ENCODE measurements at regions not wholly inside any gene's neighbourhood (a gene's known extent, or its start where the extent isn't known, plus 50 kb on each side); places are given as distances from the start of the nearest gene placed in this dataset.

DNA sequence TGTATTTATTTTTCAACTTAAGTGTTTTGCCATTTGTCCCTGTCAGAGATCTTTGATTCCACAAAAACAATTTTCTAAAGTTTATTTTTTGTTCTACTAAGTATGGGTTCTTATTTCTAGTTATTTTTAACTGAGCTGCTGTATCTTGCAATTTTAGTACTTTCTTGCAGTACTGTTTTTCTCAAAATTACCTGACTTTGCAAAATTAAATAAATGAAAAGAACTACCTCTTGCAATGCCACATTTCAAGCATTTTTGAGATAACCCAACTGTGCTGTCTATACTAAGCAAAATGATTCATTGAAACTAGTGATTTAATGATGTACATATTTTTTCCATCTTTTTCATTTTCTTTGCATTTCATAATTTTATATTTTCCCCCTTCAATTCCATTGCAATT lies 71.5 kb upstream of the ADGRL2 start:
- H3K36me3 ChIP-seq (ENCODE audit: control insufficient read depth in 2 of 4, insufficient read depth in 4 of 4, low read length in 3 of 4), result no peaks in the 10 kb centered on the region
- no peak overlapping the region for H2BK120ac ChIP-seq (replicated peaks; ENCODE audit: low read depth, low read length)
- H2BK12ac ChIP-seq (ENCODE audit: low read depth, low read length), result no peak overlapping the region
- no peaks in the 10 kb centered on the region for H3K79me1 ChIP-seq (ENCODE audit: low read depth, low read length)
- H2AK5ac ChIP-seq (ENCODE audit: low read depth, low read length), result no peak overlapping the region
- no peak overlapping the region for H4K5ac ChIP-seq (ENCODE audit: insufficient read length, low read depth, low read length)
- no peaks in the 10 kb centered on the region for H4K20me1 ChIP-seq (replicated peaks in 1 of 2; ENCODE audit: control insufficient read depth in 1 of 2, insufficient read depth in 2 of 2, low read length in 2 of 2)
- H4K91ac ChIP-seq (replicated peaks; ENCODE audit: insufficient read length, low read length), result no peak overlapping the region
- no peak overlapping the region for H3K27ac ChIP-seq (ENCODE audit: low read depth, low read length)
- no peak overlapping the region for H3K4ac ChIP-seq (replicated peaks; ENCODE audit: insufficient read length, low read depth, low read length)
- H3K23ac ChIP-seq (ENCODE audit: insufficient read length), result no peak overlapping the region
- CTCF ChIA-PET (ENCODE audit: partially characterized antibody), result no interaction called here
- no peaks in the 10 kb centered on the region for H3K79me2 ChIP-seq (ENCODE audit: control insufficient read depth in 1 of 2, insufficient read depth in 2 of 2, low read length in 2 of 2)
- POLR2A ChIA-PET (ENCODE audit: partially characterized antibody), result no interaction called here
- H4K8ac ChIP-seq (ENCODE audit: extremely low read depth, insufficient read depth, low read length), result no peak overlapping the region
- H3K4me2 ChIP-seq (ENCODE audit: insufficient read depth in 1 of 2, low read depth in 2 of 2, low read length in 2 of 2), result no peak overlapping the region
- no peak overlapping the region for H3K56ac ChIP-seq (replicated peaks; ENCODE audit: insufficient read length, low read depth, low read length)
- no peak overlapping the region for H3K9ac ChIP-seq (replicated peaks in 1 of 4; ENCODE audit: extremely low read depth in 1 of 4, low read depth in 3 of 4, low read length in 3 of 4)
- H3K14ac ChIP-seq (ENCODE audit: insufficient read length), result no peak overlapping the region
- H3K23me2 ChIP-seq (ENCODE audit: low read depth, low read length), result no peaks in the 10 kb centered on the region
- DNase-seq (ENCODE audit: low read depth in 1 of 2, low spot score in 2 of 2) (no peak), FAIRE-seq (no peak)
- H2BK5ac ChIP-seq (ENCODE audit: low read depth, low read length), result no peak overlapping the region
- peaks cover 0 to 5% (median 2%) of the 10 kb centered on the region in 4 experiments; a peak in 3 of 7 replicates for H3K4me1 ChIP-seq (replicated peaks in 1 of 4; ENCODE audit: control insufficient read depth in 3 of 4, insufficient read depth in 4 of 4, low read length in 3 of 4)
- H3K9me3 ChIP-seq (ENCODE audit: insufficient read depth in 2 of 2, low read depth in 1 of 2, low read length in 1 of 2), result no peaks in the 10 kb centered on the region
- H2AFZ ChIP-seq (ENCODE audit: low read length), result no peak overlapping the region
- H3K27me3 ChIP-seq (replicated peaks in 1 of 4; ENCODE audit: control insufficient read depth in 3 of 4, extremely low read depth in 1 of 4, insufficient read depth in 3 of 4, low read length in 3 of 4), result no peaks in the 10 kb centered on the region
- no peak overlapping the region for H3K4me3 ChIP-seq (ENCODE audit: extremely low read depth in 1 of 4, insufficient read depth in 2 of 4, low read depth in 3 of 4, low read length in 4 of 4)
- no peak for TF ChIP-seq SAP30 (IDR thresholded peaks at IDR 0.05; ENCODE audit: insufficient read depth, insufficient replicate concordance, low read length)
- no peak overlapping the region for H3K18ac ChIP-seq (ENCODE audit: extremely low read depth, low read length)
- no peak overlapping the region for H2BK15ac ChIP-seq (ENCODE audit: low read length)
- no peak overlapping the region for H2BK20ac ChIP-seq (ENCODE audit: low read length)

Measured in H1 (cell line).